ENCODE measurements at regions not wholly inside any gene's neighbourhood (a gene's known extent, or its start where the extent isn't known, plus 50 kb on each side); places are given as distances from the start of the nearest gene placed in this dataset.

DNA sequence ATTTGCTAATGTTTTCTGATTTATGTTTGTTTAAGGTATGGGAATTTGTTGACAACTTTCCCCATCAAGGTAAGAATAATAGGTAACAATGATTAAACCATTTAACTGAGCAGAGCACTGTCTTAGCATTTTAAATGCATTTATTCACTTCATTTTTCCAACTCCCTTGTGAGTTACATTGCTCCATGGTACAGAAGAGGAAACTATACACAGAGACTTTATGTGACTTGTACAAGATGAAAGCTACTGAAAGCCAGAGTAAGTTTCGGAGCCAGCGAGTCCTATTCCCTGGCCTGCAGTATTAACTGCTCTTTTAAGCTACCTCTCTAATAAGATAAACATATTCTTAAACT is 708.8 kb downstream of the HDGFL1 start:
- Histone ChIP-seq H3K36me3 (ENCODE audit: control insufficient read depth in 2 of 2, insufficient read depth in 2 of 2, low read length in 1 of 2) (no peaks in the 10 kb centered on the region), H3K27ac (ENCODE audit: low read depth in 1 of 2, low read length in 1 of 2) (no peak overlapping the region), H3K4me1 (ENCODE audit: control insufficient read depth in 2 of 2, insufficient read depth in 2 of 2, low read length in 2 of 2) (no peaks in the 10 kb centered on the region), H3K9me3 (ENCODE audit: control insufficient read depth in 2 of 2, insufficient read depth in 1 of 2, low read length in 1 of 2) (no peaks in the 10 kb centered on the region), H3K4me3 (ENCODE audit: low read length in 2 of 2) (no peak overlapping the region), H3K27me3 (ENCODE audit: control insufficient read depth in 2 of 2, insufficient read depth in 1 of 2, low read length in 1 of 2) (no peaks in the 10 kb centered on the region)
- no peak for DNase-seq (ENCODE audit: low read depth in 6 of 9, low spot score in 9 of 9)
- 98% methylated on average over 2 of the region's 2 CpGs for WGBS

DNA sequence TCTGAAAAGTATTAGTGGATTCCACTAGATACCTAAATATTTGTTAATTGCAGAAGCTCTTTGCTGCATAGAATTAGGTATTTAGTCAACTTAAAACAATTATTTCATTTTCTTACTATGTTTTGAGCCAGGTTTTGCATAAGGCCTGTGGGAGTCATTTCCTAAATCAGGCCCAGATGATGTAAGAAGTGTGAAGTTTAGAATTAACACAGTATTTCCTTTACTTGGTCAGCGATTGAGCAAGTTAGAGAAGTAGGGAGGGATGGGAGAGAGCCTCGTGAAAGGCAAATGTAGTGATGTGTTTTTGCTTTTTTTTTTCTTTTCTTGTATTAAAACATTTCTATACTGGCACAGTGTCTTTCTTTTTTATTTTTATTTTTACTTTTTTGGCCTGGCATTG is 711.1 kb downstream of the HDGFL1 start:
- no peak for DNase-seq (ENCODE audit: low read depth in 6 of 9, low spot score in 9 of 9)
- Histone ChIP-seq H3K9me3 (ENCODE audit: control insufficient read depth in 2 of 2, insufficient read depth in 1 of 2, low read length in 1 of 2) (no peaks in the 10 kb centered on the region), H3K27ac (ENCODE audit: low read depth in 1 of 2, low read length in 1 of 2) (no peak overlapping the region), H3K4me1 (ENCODE audit: control insufficient read depth in 2 of 2, insufficient read depth in 2 of 2, low read length in 2 of 2) (no peaks in the 10 kb centered on the region), H3K4me3 (ENCODE audit: low read length in 2 of 2) (no peak overlapping the region), H3K36me3 (ENCODE audit: control insufficient read depth in 2 of 2, insufficient read depth in 2 of 2, low read length in 1 of 2) (no peaks in the 10 kb centered on the region), H3K27me3 (ENCODE audit: control insufficient read depth in 2 of 2, insufficient read depth in 1 of 2, low read length in 1 of 2) (no peaks in the 10 kb centered on the region)
- WGBS: 89% methylated on average over 2 of the region's 2 CpGs

DNA sequence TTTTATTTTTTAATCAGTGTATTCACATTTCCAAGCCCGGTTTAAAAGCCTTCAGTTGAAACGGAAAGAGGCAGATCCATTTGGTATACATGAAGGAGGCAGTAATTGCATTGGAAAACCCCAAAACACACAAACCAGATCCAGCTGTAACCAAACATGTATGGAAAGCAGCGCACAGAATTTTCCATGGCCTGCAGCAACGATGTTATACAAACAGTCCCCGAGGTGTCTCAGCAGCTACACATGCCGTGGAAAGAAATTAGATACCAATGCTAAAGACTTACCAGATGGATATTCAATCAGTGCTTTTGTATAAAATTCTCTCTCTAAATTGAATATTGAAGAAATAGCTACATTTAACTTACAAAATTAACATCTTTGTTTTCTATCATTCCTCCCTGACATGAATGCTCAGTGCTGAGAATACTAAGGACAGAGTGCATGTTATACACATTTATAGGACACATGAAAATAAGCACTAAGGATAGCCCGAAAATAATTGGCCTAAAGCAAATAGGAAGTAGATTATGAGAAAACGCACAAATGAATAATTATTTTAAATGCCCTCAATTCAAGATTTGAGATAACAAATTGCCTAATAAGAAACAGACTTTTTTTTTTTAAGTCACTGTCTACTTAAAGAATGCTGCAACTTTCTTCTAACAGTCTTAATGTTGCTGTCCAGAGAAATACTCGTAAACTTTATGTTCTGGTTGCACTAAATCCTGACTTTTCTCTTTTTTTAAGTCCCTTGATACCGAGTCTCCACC is 713.1 kb downstream of the HDGFL1 start:
- Histone ChIP-seq H3K27me3 (ENCODE audit: control insufficient read depth in 2 of 2, insufficient read depth in 1 of 2, low read length in 1 of 2) (no peaks in the 10 kb centered on the region), H3K9me3 (ENCODE audit: control insufficient read depth in 2 of 2, insufficient read depth in 1 of 2, low read length in 1 of 2) (no peaks in the 10 kb centered on the region), H3K27ac (ENCODE audit: low read depth in 1 of 2, low read length in 1 of 2) (no peak overlapping the region), H3K4me1 (ENCODE audit: control insufficient read depth in 2 of 2, insufficient read depth in 2 of 2, low read length in 2 of 2) (no peaks in the 10 kb centered on the region), H3K4me3 (ENCODE audit: low read length in 2 of 2) (no peak overlapping the region), H3K36me3 (ENCODE audit: control insufficient read depth in 2 of 2, insufficient read depth in 2 of 2, low read length in 1 of 2) (no peaks in the 10 kb centered on the region)
- 95% methylated on average over 10 of the region's 10 CpGs for WGBS
- no peak for DNase-seq (ENCODE audit: low read depth in 6 of 9, low spot score in 9 of 9)

DNA sequence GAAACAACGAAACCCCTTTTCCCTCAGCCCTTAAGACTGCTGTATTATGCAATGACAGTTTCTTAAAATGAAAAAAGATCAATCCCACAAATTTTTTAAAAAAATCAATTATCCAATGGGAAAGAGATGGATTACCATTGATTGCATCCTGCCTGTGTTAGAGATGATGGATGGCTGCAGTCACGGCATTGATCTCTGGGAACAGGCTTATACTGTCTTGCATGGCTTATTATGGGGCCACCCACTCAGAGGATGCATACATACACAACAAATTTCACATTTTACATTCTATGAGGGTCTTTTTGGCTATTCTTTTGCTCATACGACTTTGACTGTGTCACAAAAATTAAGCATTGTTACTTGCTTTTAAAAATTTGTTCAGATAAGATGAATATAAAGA is 724.3 kb downstream of the HDGFL1 start:
- H3K27me3 ChIP-seq (ENCODE audit: control insufficient read depth in 2 of 2, insufficient read depth in 1 of 2, low read length in 1 of 2): no peaks in the 10 kb centered on the region
- no peaks in the 10 kb centered on the region for H3K36me3 ChIP-seq (ENCODE audit: control insufficient read depth in 2 of 2, insufficient read depth in 2 of 2, low read length in 1 of 2)
- no peak for DNase-seq (ENCODE audit: low read depth in 6 of 9, low spot score in 9 of 9)
- WGBS: 92% methylated on average over 3 of the region's 3 CpGs
- H3K27ac ChIP-seq (ENCODE audit: low read depth in 1 of 2, low read length in 1 of 2): no peak overlapping the region
- no peak overlapping the region for H3K4me3 ChIP-seq (ENCODE audit: low read length in 2 of 2)
- H3K9me3 ChIP-seq (ENCODE audit: control insufficient read depth in 2 of 2, insufficient read depth in 1 of 2, low read length in 1 of 2): no peaks in the 10 kb centered on the region
- H3K4me1 ChIP-seq (ENCODE audit: control insufficient read depth in 2 of 2, insufficient read depth in 2 of 2, low read length in 2 of 2): no peaks in the 10 kb centered on the region

DNA sequence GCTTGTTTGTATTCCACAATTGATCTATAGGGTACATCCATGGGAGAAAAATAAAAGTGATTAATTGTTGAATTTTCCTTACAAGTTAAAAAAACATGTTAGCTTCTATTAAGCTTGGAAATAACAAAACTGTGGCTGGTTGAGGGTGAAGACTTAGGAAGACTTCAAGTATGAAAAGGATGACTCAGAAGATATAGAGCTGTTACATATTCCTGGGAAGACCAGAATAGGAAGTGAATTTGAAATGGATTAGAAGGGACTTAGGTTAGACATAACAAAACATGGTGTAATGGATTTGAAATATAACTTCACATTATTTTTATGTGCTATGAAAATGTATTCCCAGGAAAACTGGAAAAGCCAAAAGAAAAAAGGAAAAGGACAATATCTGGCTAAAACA is 732.2 kb downstream of the HDGFL1 start:
- Histone ChIP-seq H3K36me3 (ENCODE audit: control insufficient read depth in 2 of 2, insufficient read depth in 2 of 2, low read length in 1 of 2) (no peaks in the 10 kb centered on the region), H3K4me1 (ENCODE audit: control insufficient read depth in 2 of 2, insufficient read depth in 2 of 2, low read length in 2 of 2) (no peaks in the 10 kb centered on the region), H3K9me3 (ENCODE audit: control insufficient read depth in 2 of 2, insufficient read depth in 1 of 2, low read length in 1 of 2) (no peaks in the 10 kb centered on the region), H3K27ac (ENCODE audit: low read depth in 1 of 2, low read length in 1 of 2) (no peak overlapping the region), H3K27me3 (ENCODE audit: control insufficient read depth in 2 of 2, insufficient read depth in 1 of 2, low read length in 1 of 2) (no peaks in the 10 kb centered on the region), H3K4me3 (ENCODE audit: low read length in 2 of 2) (no peak overlapping the region)
- no peak for DNase-seq (ENCODE audit: low read depth in 6 of 9, low spot score in 9 of 9)

DNA sequence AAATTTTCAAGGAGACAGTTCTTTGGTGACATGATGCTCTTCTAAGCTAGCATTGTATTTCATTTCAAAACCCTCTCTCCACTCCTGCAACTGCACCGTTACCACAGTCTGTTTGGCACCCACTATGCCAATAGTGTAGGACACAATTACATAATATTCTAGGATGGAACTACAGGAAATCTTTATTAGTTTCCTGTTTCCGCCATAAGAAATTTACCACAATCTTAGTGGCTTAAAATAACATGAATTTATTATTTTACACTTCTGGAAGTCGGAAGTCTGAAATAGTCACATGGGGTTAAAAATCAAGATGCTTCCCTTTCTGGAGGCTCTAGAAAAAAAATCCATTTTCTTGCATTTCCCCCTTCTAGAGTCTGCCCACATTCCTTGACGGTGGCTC is 733.1 kb downstream of the HDGFL1 start:
- no peak for DNase-seq (ENCODE audit: low read depth in 6 of 9, low spot score in 9 of 9)
- Histone ChIP-seq H3K4me1 (ENCODE audit: control insufficient read depth in 2 of 2, insufficient read depth in 2 of 2, low read length in 2 of 2) (no peaks in the 10 kb centered on the region), H3K36me3 (ENCODE audit: control insufficient read depth in 2 of 2, insufficient read depth in 2 of 2, low read length in 1 of 2) (no peaks in the 10 kb centered on the region), H3K27me3 (ENCODE audit: control insufficient read depth in 2 of 2, insufficient read depth in 1 of 2, low read length in 1 of 2) (no peaks in the 10 kb centered on the region), H3K9me3 (ENCODE audit: control insufficient read depth in 2 of 2, insufficient read depth in 1 of 2, low read length in 1 of 2) (no peaks in the 10 kb centered on the region), H3K4me3 (ENCODE audit: low read length in 2 of 2) (no peak overlapping the region), H3K27ac (ENCODE audit: low read depth in 1 of 2, low read length in 1 of 2) (no peak overlapping the region)
- WGBS: 56% methylated on average over 4 of the region's 4 CpGs

DNA sequence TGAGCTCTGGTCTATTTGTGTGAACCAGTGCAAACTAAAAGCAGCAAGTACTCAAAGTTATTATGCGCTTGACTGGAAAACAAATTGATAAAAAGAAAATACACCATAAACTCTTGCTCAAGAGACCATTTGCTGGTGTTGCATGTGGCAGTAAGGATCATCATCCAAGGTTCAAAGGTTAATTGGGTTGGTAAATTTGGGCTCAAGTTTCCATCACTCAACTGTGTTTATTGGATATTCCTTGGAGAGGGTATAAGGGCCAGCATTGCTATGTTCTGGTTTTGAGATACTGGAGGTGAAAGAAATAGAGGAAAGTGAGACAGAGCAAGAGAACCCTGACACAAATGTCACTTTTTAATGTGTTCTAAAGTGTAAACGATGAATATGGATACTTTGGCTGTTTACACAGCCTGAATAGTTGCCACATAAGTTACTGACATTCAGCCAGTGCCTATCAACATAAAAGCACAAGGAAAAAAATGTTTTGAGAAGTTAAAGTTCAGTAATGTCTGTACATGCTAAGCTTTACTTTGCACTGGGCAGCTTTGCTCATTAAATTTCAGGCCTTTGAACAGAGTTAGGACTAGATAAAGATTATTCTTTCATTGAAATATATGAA is 736.1 kb downstream of the HDGFL1 start:
- Histone ChIP-seq H3K27me3 (ENCODE audit: control insufficient read depth in 2 of 2, insufficient read depth in 1 of 2, low read length in 1 of 2) (no peaks in the 10 kb centered on the region), H3K4me1 (ENCODE audit: control insufficient read depth in 2 of 2, insufficient read depth in 2 of 2, low read length in 2 of 2) (no peaks in the 10 kb centered on the region), H3K9me3 (ENCODE audit: control insufficient read depth in 2 of 2, insufficient read depth in 1 of 2, low read length in 1 of 2) (no peaks in the 10 kb centered on the region), H3K4me3 (ENCODE audit: low read length in 2 of 2) (no peak overlapping the region), H3K27ac (ENCODE audit: low read depth in 1 of 2, low read length in 1 of 2) (no peak overlapping the region), H3K36me3 (ENCODE audit: control insufficient read depth in 2 of 2, insufficient read depth in 2 of 2, low read length in 1 of 2) (no peaks in the 10 kb centered on the region)
- 94% methylated on average over 2 of the region's 2 CpGs for whole genome bisulfite sequencing
- no peak for DNase-seq (ENCODE audit: low read depth in 6 of 9, low spot score in 9 of 9)

DNA sequence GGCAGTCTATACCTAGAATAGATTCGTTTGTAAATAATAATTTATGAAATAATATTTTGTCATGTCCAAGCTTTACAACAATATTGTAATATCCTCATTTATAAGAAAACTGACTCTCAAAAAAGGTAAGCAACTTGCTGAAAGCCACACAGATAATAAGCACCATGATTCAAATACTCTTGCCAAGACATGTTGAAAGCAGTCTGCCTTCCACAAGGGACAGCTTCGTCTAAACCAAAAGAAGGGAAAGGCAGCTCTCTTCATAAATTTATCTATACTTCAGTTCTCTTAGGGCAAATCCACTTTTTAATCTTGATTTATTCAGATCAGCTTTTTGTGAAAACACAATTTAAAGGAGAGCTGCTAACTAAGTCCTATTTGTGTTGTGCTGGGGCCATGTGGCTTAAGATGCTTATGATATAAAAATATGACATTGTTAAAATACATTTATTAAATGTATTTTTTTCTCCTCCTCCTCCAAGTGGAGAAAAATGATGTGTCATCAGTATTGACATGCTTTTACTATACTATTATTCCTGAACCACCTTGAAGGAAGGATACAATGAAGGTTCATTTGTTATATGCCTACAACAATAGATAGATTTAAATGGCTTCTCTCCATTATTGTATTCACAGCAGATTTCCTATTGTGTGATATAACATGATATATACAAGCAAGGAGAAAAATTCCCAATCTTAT is 737.0 kb downstream of the HDGFL1 start:
- Histone ChIP-seq H3K4me1 (ENCODE audit: control insufficient read depth in 2 of 2, insufficient read depth in 2 of 2, low read length in 2 of 2) (no peaks in the 10 kb centered on the region), H3K4me3 (ENCODE audit: low read length in 2 of 2) (no peak overlapping the region), H3K27me3 (ENCODE audit: control insufficient read depth in 2 of 2, insufficient read depth in 1 of 2, low read length in 1 of 2) (no peaks in the 10 kb centered on the region), H3K9me3 (ENCODE audit: control insufficient read depth in 2 of 2, insufficient read depth in 1 of 2, low read length in 1 of 2) (no peaks in the 10 kb centered on the region), H3K27ac (ENCODE audit: low read depth in 1 of 2, low read length in 1 of 2) (no peak overlapping the region), H3K36me3 (ENCODE audit: control insufficient read depth in 2 of 2, insufficient read depth in 2 of 2, low read length in 1 of 2) (no peaks in the 10 kb centered on the region)
- WGBS: 96% methylated on average over 2 of the region's 2 CpGs
- no peak for DNase-seq (ENCODE audit: low read depth in 6 of 9, low spot score in 9 of 9)

DNA sequence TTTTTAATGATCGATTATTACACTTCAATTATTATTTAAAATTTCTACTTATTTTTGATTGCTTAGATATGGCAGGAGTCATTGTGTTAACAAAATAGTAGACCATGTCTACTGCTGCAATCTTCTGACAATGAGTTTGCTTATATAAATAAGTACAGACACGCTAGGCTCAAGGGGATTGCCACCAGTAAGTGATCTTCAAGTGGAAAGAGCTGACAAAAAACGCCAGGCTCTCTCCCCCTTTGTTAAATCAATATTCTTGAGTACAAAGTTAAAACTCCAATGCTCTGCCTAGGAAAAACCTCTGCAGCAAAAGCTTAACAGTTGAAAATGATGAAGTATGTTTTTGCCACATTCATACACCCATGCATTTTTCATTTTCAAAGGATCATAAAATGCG is 738.1 kb downstream of the HDGFL1 start:
- Histone ChIP-seq H3K27me3 (ENCODE audit: control insufficient read depth in 2 of 2, insufficient read depth in 1 of 2, low read length in 1 of 2) (no peaks in the 10 kb centered on the region), H3K9me3 (ENCODE audit: control insufficient read depth in 2 of 2, insufficient read depth in 1 of 2, low read length in 1 of 2) (no peaks in the 10 kb centered on the region), H3K4me3 (ENCODE audit: low read length in 2 of 2) (no peak overlapping the region), H3K4me1 (ENCODE audit: control insufficient read depth in 2 of 2, insufficient read depth in 2 of 2, low read length in 2 of 2) (no peaks in the 10 kb centered on the region), H3K27ac (ENCODE audit: low read depth in 1 of 2, low read length in 1 of 2) (no peak overlapping the region), H3K36me3 (ENCODE audit: control insufficient read depth in 2 of 2, insufficient read depth in 2 of 2, low read length in 1 of 2) (no peaks in the 10 kb centered on the region)
- no peak for DNase-seq (ENCODE audit: low read depth in 6 of 9, low spot score in 9 of 9)
- 94% methylated on average over 4 of the region's 4 CpGs for WGBS
